IPS-NIHi11 (cell line): ENCODE measurements at regions not wholly inside any gene's neighbourhood (a gene's known extent, or its start where the extent isn't known, plus 50 kb on each side); places are given as distances from the start of the nearest gene placed in this dataset.

Experiments
- DNase-seq: peaks from one replicate; pipeline ENCODE4 v3.0.0; 2012; ENCODE audit warnings: mixed read lengths, low spot score

- no peak for DNase-seq
These were observed 443.3 kb downstream of the CDK5RAP2 start for GRCh38 chr9:120136696-120137095.

DNA sequence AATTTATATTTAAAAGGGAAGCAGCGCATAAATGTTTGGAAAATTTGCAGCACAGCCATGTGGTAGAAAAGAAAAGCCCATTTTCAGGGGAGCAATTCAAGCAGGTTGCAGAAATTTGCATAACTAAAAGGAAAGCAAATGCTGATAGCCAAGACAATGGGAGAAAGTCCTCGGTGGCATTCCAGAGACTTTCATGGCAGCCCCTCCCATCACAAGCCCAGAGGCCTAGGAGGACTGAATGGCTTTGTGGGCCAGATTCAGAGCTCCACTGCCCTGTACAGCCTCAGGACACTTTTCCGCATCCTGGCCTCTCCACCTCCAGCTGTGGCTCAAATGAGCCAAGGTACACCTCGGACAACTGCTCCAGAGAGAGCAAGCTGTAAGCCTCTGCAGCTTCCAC, 462.9 kb downstream of the CDK5RAP2 start:
- DNase-seq = no peak

DNA sequence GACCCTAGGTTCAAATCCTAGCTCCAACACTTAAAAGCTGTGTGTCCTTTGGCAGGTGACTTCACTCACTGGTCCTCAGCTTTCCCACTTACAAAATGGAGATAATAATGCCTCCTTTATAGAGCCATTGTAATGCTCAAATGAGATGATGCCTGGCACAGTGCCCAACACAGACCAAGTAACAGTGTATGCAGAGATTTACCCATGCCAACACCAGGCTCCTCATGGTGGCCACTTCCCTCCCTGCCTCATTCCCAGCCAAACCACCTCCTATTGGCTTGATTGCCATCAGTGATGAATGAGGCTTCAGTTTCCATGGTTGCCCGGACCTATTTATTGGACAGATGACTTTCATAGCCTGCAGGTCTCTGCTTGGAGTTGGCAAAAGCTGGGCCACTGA, 469.4 kb downstream of the CDK5RAP2 start:
- DNase-seq = no peak

DNA sequence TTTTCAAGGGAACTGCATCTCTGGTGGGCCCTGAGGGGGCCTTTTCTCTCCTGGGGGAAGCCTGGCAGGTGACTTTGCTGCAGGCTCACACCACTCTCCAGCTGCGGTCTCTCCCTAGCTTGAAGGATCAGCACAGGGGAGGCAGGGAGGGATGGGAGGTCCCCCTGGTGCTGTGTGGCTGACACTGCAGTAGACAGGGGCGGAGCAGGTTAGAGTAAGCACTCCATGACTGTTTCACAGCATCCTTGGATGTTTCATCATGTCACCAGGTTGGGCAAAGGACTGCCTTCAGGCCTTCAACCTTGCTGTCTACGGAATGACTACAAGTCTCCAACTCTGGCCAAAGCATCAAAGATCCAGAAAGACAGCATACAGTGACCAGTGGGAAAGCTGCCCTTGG, 470.7 kb downstream of the CDK5RAP2 start:
- peak; percentile 82 for DNase-seq

DNA sequence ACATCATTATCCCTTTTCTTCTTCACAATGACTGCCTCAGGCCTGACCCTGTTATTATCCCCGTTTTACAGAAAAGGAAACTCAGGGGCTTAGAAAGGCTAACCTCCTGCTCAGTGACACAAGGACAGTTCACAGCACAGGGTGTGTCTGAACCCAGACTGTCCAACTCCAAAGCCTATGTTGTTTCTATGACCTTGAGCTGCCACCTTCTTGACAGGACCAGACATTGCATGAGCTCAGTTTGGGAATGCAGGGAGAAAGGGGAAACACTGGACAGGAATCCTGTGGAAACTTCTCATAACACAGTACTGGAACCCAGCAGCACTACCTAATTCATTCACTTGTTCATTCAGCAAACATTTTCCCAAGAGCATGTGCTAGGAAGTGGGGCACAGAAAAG, 472.8 kb downstream of the CDK5RAP2 start:
- DNase-seq = no peak

- no peak for DNase-seq
These were observed 475.2 kb downstream of the CDK5RAP2 start for GRCh38 chr9:120104771-120105170.

DNA sequence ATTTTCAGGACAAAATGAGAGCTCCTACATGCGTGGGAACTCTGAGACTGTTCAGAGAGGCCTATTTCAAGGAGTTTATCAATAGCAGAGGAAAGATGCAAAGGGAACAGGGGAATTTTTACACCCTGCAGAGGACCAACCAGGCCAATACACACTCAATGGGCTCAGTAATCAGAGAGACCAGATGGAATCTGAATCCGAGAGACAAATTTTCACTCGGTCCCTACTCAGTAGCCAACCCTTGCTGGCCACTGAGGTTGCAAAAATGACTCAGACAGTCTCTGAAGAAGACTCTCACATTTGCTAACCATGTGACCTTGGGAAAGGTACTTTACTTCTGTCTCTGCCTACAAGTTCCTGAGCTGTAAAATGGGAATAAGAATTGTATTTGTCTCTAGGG, 479.4 kb downstream of the CDK5RAP2 start:
- DNase-seq = no peak

- peak; percentile 56 for DNase-seq
These were observed 480.9 kb downstream of the CDK5RAP2 start for GRCh38 chr9:120099065-120099464.

DNA sequence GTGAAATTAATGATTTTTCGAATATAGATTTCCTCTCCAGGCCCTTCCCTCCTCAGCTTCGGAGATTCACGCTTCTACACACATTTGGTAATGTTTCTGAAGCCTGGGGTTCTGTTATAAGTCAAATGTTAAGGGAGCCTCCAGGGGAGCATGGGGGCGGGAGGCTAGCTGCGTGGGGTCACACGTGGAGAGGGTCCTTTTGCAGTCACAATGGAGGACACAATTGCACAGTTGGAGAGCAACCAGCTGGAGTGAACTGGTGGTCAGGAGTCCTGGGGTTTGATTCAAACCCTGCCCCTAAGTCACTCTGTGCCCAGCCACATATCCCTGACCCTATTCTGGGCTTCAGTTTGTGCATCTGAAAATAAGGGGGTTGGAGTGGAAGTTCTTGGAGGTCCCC, 481.4 kb downstream of the CDK5RAP2 start:
- DNase-seq = no peak

- no peak for DNase-seq
These were observed 488.8 kb downstream of the CDK5RAP2 start for GRCh38 chr9:120091206-120091605.

DNA sequence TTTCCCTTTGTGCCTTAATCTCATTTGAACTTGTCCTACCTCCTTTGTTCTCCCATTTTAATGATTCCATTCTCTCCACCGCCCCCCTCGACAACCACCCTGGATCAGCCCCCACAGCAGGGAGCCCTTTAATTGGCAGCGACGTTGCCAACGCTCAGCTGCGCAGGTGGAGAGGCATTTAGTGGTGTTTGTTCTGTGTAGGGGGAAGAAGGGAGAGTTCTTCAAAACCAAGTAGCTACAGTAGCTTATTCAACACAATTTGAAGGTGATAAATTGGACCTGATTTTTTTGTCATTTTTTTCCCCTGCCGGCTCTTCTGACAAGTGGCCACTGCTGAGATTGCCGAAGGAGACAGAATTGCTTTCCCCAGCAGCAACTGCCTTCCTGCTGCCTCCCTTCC, 499.1 kb downstream of the CDK5RAP2 start:
- DNase-seq = no peak

- no peak for DNase-seq
These were observed 501.9 kb downstream of the CDK5RAP2 start for GRCh38 chr9:120078112-120078511.

DNA sequence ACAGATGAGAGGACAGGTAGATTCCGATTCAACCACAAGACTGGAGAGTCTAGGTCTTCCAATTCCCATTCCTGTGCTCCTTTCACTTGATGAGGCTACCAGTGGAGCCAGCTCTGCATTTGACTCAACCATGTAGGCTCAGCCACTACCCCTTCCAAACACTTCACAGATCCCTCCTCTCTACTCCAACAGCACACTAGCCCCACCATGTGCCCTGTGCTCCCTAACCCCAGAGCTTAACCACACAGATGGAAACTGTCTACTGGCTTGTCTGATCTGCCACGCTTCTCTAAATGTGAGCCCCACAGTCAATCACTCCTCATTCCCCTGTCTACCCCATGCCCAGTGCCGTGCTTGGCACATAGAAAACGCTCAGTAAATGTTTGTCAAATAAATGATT, 508.2 kb downstream of the CDK5RAP2 start:
- peak; percentile 33 for DNase-seq

DNA sequence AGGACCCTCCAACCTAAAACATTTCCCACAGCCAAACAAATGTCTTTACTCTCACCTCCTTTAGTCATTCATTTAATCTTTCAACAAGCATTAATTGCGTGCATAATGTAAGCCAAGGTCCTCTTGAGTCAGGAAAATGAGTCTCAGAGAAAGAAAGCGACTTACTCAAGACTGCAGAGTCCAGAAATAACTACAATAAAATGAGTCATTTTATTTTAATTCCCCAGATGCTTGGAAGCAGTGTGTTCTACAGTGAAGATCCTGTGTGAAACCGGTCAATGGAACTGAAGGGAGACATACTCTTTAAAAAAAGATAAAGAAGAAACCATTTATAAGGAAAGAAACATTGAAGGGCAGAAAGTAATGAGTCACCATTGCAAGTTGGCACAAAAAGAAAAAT, 513.7 kb downstream of the CDK5RAP2 start:
- DNase-seq = no peak

DNA sequence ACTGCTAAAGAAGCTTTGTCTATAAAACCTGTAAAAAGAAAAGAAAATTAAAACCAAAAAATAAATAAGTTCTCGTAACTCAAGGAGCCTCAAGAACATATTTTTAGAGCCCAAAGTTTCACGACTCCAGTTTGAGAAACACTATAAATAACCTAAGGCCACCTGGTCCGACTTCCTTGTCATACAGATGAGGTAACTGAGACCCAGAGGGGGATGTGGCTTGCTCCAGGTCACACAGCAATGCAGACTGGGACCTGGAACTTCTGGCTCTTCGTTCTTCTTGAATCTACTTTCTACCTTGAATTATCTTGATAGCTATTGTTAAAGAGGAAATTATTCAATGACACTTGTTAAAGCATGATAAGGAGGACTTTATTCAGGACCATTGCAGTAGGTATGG, 514.8 kb downstream of the CDK5RAP2 start:
- no peak for DNase-seq

DNA sequence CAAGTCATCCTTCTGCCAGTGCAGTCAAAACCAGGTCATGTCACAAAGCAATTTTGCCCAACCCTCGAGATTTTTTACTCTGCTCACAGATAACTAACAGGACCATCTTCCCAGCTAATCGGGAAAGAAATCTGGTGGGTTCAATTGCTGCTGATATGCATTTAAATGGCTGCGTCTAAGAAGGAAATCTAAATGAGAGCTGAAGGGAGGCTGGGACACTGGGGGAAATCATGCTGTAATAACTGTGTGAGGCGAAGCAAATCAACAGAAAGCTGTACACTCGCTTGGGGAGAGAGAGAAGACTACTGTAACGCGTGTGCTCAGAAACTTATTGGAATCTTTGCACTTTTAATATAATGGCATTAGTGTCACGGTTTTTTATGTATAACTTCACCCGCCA, 535.0 kb downstream of the CDK5RAP2 start:
- DNase-seq = no peak

- DNase-seq = no peak
These were observed 536.5 kb downstream of the CDK5RAP2 start for GRCh38 chr9:120043448-120043847.

GRCh38 chr9:120040896-120041295, 539.1 kb downstream of the CDK5RAP2 start:
- no peak for DNase-seq

GRCh38 chr9:120038342-120038741, 541.6 kb downstream of the CDK5RAP2 start:
- DNase-seq = no peak

GRCh38 chr9:120032639-120033038, 547.3 kb downstream of the CDK5RAP2 start:
- no peak for DNase-seq

DNA sequence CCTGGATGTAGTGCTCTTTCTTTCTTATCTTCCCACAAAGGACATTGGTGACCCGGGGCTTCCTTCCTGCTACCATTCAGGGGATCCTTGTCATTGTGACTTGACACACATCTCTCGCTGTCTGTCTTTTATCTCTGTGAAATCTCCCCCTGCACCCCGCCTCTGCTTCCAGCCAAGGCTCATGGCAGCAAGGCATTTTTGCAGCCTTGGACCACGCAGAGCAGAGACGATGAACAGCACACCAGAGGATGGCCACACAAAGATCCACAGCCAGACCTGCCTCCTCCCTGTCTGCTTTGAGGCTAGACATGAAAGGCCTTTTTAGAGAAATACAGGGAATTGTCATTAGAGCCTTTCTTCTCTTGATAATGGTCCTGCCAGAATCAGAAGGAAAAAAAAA, 549.1 kb downstream of the CDK5RAP2 start:
- no peak for DNase-seq

DNA sequence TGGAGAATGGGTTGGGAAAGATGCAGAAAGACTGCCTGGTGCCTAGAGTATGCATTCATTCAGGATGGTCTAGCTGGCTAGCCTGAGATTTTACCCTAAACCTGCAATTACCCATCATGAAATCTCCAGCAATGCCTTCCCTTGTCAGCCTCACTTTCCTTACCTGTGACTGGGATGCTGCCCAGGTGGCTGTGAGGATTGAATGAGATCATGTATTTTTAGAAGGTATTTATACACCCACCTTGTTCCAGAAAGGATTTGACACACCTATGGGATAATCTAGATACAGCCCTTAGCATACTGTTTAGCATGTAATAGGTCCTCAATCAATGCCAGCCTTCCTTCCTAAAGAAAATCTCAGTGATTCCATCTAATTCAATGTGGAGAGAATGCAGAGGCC, 561.4 kb downstream of the CDK5RAP2 start:
- no peak for DNase-seq

DNA sequence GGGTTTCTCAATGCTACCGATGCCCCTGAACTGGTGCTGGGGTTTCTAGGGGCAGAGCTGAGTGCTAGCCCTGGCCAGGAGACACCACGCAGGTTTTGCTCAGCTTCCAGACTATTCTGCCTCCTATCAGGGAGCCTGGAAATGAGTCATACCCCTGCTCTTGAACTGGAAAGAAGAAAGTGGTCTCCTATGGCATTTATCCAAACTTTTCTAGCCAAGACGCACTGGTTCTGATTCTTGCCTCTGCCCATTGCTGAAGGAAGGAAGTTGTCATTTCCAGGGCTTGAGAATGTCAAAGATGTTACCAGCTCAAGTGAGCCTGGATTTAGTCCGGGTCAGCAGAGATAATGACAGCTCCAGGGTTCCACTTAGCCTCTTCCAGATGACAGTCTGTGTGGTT, 561.9 kb downstream of the CDK5RAP2 start:
- DNase-seq = no peak

- DNase-seq = no peak
These were observed 563.7 kb downstream of the CDK5RAP2 start for GRCh38 chr9:120016231-120016630.

DNA sequence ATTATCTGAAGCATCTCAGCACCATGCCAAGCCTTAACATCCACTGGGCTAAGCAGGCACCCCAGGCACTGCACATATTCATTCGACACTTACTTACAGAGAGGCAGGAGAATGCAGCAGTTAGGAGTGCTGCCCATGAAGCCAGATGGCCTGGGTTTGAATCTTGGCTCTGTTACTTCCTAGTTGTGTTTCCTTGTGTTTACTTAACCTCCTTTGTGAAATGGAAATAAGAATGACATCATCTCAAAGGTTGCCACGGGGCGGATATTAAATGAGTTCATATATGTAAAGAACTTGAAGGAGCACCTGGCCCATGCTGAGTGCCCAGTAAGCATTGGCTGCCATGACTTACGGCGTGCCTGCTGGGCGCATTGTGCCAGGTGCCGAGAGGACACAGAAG, 565.2 kb downstream of the CDK5RAP2 start:
- DNase-seq = no peak
